DOHH2 (cell line): ENCODE measurements at regions not wholly inside any gene's neighbourhood (a gene's known extent, or its start where the extent isn't known, plus 50 kb on each side); places are given as distances from the start of the nearest gene placed in this dataset.

ENCODE experiments used
- H3F3A ChIP-seq: fragments of 200-600 bp; sonication (generic), shearing (Covaris generic); 2 replicates; pipeline ENCODE4 v1.6.0; 2016; ENCODE audit warnings: antibody characterized with exemption, mild to moderate bottlenecking; ENCODE audit not compliant: control insufficient read depth, insufficient read depth
- H3K27ac ChIP-seq: fragments of 200-600 bp; sonication (generic); 2 replicates; pipeline ENCODE4 v1.5.1; 2014; ENCODE audit warnings: low read depth, mild to moderate bottlenecking, low read length, moderate library complexity
- H3K27me3 ChIP-seq: fragments of 200-600 bp; sonication (generic); 2 replicates; pipeline ENCODE4 v1.6.1; 2014; ENCODE audit warnings: mild to moderate bottlenecking, low read length, mixed read lengths; ENCODE audit not compliant: control insufficient read depth
- H3K36me3 ChIP-seq: fragments of 200-600 bp; sonication (generic); 2 replicates; pipeline ENCODE4 v1.6.1; 2014; ENCODE audit warnings: mild to moderate bottlenecking, low read length, moderate library complexity, mixed read lengths; ENCODE audit not compliant: control insufficient read depth
- H3K4me1 ChIP-seq: fragments of 200-600 bp; sonication (generic); 2 replicates; pipeline ENCODE4 v1.6.1; 2014; ENCODE audit warnings: mild to moderate bottlenecking, low read length, mixed read lengths; ENCODE audit not compliant: control insufficient read depth
- H3K4me2 ChIP-seq: fragments of 200-600 bp; sonication (generic); 2 replicates; pipeline ENCODE4 v1.6.0; 2014; ENCODE audit warnings: mild to moderate bottlenecking, low read length, moderate library complexity
- H3K4me3 ChIP-seq: fragments of 200-600 bp; sonication (generic); 2 replicates; pipeline ENCODE4 v1.5.1; 2014; ENCODE audit warnings: mild to moderate bottlenecking, low read length, mixed read lengths
- H3K79me2 ChIP-seq: fragments of 200-600 bp; sonication (generic); 2 replicates; pipeline ENCODE4 v1.6.1; 2014; ENCODE audit warnings: mild to moderate bottlenecking, low read length, mixed read lengths; ENCODE audit not compliant: control insufficient read depth
- H3K9me2 ChIP-seq: fragments of 200-600 bp; sonication (generic); replicated peaks from 2 replicates; pipeline ENCODE4 v1.6.1; 2014; ENCODE audit warnings: mild to moderate bottlenecking, low read length, mixed read lengths; ENCODE audit not compliant: control insufficient read depth
- H3K9me3 ChIP-seq: fragments of 200-600 bp; sonication (generic); 2 replicates; pipeline ENCODE4 v1.6.1; 2014; ENCODE audit warnings: antibody characterized with exemption, low read length, mixed read lengths; ENCODE audit not compliant: control insufficient read depth, insufficient read depth
- H4K20me1 ChIP-seq: fragments of 200-600 bp; sonication (generic); 2 replicates; pipeline ENCODE4 v1.6.0; 2014; ENCODE audit warnings: low read depth, mild to moderate bottlenecking, antibody characterized with exemption, low read length, moderate library complexity; ENCODE audit not compliant: control insufficient read depth, insufficient read depth
- EZH2phosphoT487 ChIP-seq: fragments of 200-600 bp; sonication (generic); IDR thresholded peaks from 2 replicates; pipeline ENCODE4 v1.6.1; 2017; ENCODE audit warnings: borderline replicate concordance, mild to moderate bottlenecking, antibody characterized with exemption, low read length, moderate library complexity, mixed read lengths
- TF ChIP-seq, protein P1 (sequence below): fragments of 200-600 bp; sonication (generic); IDR thresholded peaks from one replicate; pipeline ENCODE4 v1.5.1; 2014; ENCODE audit warnings: antibody characterized with exemption, mild to moderate bottlenecking, low read depth, low read length; ENCODE audit not compliant: poor library complexity, severe bottlenecking

GRCh38 chr3:104316118-104316517 lies 1050.6 kb upstream of the ALCAM start:
- Histone ChIP-seq H3K4me2 (no peak overlapping the region), H3K27ac (no peak overlapping the region), H3F3A (no peaks in the 10 kb centered on the region), H4K20me1 (no peaks in the 10 kb centered on the region), H3K4me1 (no peaks in the 10 kb centered on the region), H3K9me3 (no peaks in the 10 kb centered on the region), H3K36me3 (no peaks in the 10 kb centered on the region), H3K79me2 (no peaks in the 10 kb centered on the region), H3K9me2 (no peaks in the 10 kb centered on the region), H3K4me3 (no peak overlapping the region), H3K27me3 (no peaks in the 10 kb centered on the region)
- TF ChIP-seq EZH2phosphoT487 = no peak
- TF ChIP-seq, protein P1, sequence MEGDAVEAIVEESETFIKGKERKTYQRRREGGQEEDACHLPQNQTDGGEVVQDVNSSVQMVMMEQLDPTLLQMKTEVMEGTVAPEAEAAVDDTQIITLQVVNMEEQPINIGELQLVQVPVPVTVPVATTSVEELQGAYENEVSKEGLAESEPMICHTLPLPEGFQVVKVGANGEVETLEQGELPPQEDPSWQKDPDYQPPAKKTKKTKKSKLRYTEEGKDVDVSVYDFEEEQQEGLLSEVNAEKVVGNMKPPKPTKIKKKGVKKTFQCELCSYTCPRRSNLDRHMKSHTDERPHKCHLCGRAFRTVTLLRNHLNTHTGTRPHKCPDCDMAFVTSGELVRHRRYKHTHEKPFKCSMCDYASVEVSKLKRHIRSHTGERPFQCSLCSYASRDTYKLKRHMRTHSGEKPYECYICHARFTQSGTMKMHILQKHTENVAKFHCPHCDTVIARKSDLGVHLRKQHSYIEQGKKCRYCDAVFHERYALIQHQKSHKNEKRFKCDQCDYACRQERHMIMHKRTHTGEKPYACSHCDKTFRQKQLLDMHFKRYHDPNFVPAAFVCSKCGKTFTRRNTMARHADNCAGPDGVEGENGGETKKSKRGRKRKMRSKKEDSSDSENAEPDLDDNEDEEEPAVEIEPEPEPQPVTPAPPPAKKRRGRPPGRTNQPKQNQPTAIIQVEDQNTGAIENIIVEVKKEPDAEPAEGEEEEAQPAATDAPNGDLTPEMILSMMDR = no peak

DNA sequence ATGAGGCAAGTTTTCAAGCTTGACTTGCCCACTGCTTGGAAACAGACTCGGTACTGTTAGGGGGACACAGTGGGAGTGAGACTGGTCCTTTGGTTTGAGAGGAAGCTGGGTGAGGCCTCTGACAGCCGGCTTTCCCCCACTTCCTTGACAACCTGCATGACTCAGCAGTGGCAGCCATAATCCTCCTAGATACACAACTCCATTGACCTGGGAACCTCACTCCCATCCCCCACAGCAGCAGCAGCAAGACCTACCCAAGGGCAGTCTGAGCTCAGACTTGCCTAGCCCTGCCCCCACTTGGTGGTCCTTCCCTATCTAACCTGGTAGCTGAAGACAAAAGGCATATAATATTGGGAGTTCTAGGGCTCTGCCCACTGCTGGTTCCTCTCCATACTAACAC lies 1043.5 kb upstream of the ALCAM start:
- H3K4me3 ChIP-seq = no peak overlapping the region
- H3K79me2 ChIP-seq = no peaks in the 10 kb centered on the region
- H3K36me3 ChIP-seq = no peaks in the 10 kb centered on the region
- no peaks in the 10 kb centered on the region for H3K27me3 ChIP-seq
- no peaks in the 10 kb centered on the region for H3K4me1 ChIP-seq
- H3K4me2 ChIP-seq = no peak overlapping the region
- H3F3A ChIP-seq = no peaks in the 10 kb centered on the region
- no peaks in the 10 kb centered on the region for H3K9me2 ChIP-seq
- TF ChIP-seq EZH2phosphoT487 = no peak
- H4K20me1 ChIP-seq = no peaks in the 10 kb centered on the region
- H3K27ac ChIP-seq = no peak overlapping the region
- no peaks in the 10 kb centered on the region; the same call in 1 of the 2 replicates for H3K9me3 ChIP-seq

DNA sequence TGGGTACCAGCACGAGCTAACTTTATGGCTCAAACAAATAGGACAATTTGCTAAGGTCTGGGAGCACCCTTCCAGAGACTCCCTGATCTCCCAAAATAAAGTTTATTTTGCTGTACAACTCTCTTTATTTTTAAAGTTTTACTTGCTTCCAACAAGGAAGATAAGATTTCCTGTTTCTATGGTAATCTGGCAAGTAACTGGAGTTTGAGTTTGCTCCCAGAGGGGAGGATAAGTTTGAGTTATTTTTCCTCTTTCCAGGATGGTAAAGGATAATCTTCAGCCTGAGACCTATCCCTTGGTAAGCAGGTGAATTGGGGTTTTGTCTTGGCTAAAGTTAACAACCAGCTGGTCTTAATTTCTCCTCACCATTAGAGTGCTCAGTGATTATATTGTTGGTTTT lies 1019.4 kb upstream of the ALCAM start:
- H3K4me2 ChIP-seq = no peak overlapping the region
- no peaks in the 10 kb centered on the region for H3K9me2 ChIP-seq
- H3K36me3 ChIP-seq = no peaks in the 10 kb centered on the region
- no peak for TF ChIP-seq EZH2phosphoT487
- TF ChIP-seq, protein P1 = no peak
- no peaks in the 10 kb centered on the region for H4K20me1 ChIP-seq
- H3K27me3 ChIP-seq = no peaks in the 10 kb centered on the region
- no peak overlapping the region for H3K4me3 ChIP-seq
- H3K79me2 ChIP-seq = no peaks in the 10 kb centered on the region
- no peak overlapping the region for H3K27ac ChIP-seq
- no peaks in the 10 kb centered on the region for H3F3A ChIP-seq
- H3K4me1 ChIP-seq = no peaks in the 10 kb centered on the region
- no peaks in the 10 kb centered on the region for H3K9me3 ChIP-seq

- no peak for TF ChIP-seq EZH2phosphoT487
- TF ChIP-seq, protein P1 = no peak
- Histone ChIP-seq H3K9me2 (no peaks in the 10 kb centered on the region), H3K4me1 (no peaks in the 10 kb centered on the region), H3K36me3 (no peaks in the 10 kb centered on the region), H4K20me1 (no peaks in the 10 kb centered on the region), H3K4me3 (no peak overlapping the region), H3K4me2 (no peak overlapping the region), H3F3A (no peaks in the 10 kb centered on the region), H3K27ac (no peak overlapping the region), H3K9me3 (no peaks in the 10 kb centered on the region), H3K79me2 (no peaks in the 10 kb centered on the region), H3K27me3 (no peaks in the 10 kb centered on the region)
Measured at GRCh38 chr3:104349836-104350235, 1016.9 kb upstream of the ALCAM start.
